ENCODE measurements at regions not wholly inside any gene's neighbourhood (a gene's known extent, or its start where the extent isn't known, plus 50 kb on each side); places are given as distances from the start of the nearest gene placed in this dataset.

GRCh38 chr2:35858216-35858615 is 497.4 kb upstream of the CRIM1 start:
- Histone ChIP-seq H3K27me3 (replicated peaks in 2 of 5; ENCODE audit: control insufficient read depth in 4 of 5, insufficient read depth in 5 of 5, low read length in 4 of 5) (peaks cover 0 to 3% (median 0%) of the 10 kb centered on the region in 5 experiments), H3K4me3 (ENCODE audit: control insufficient read depth in 1 of 7, extremely low read depth in 1 of 7, insufficient read depth in 4 of 7, low read depth in 2 of 7, low read length in 6 of 7) (no peak overlapping the region), H3K27ac (ENCODE audit: insufficient read depth in 1 of 2, low read depth in 1 of 2, low read length in 2 of 2, poor library complexity in 1 of 2, severe bottlenecking in 2 of 2) (no peak overlapping the region), H3K9me3 (ENCODE audit: control extremely low read depth in 1 of 5, control insufficient read depth in 4 of 5, insufficient read depth in 2 of 5, low read depth in 1 of 5, low read length in 4 of 5) (no peaks in the 10 kb centered on the region), H3K36me3 (ENCODE audit: control insufficient read depth in 4 of 4, insufficient read depth in 4 of 4, low read length in 3 of 4) (no peaks in the 10 kb centered on the region), H3K4me1 (ENCODE audit: control extremely low read depth in 1 of 4, control insufficient read depth in 4 of 4, insufficient read depth in 4 of 4, low read length in 3 of 4) (no peaks in the 10 kb centered on the region)
- WGBS (ENCODE audit: insufficient coverage) = no CpG with 5 or more reads among the region's 1 CpG
- CTCF ChIA-PET = no interaction called here
- DNase-seq = no peak
- POLR2A ChIA-PET = no interaction called here

GRCh38 chr2:35857498-35857897 is 498.1 kb upstream of the CRIM1 start:
- Histone ChIP-seq H3K9me3 (ENCODE audit: control extremely low read depth in 1 of 5, control insufficient read depth in 4 of 5, insufficient read depth in 2 of 5, low read depth in 1 of 5, low read length in 4 of 5) (peaks cover 0 to 1% (median 0%) of the 10 kb centered on the region in 5 experiments), H3K4me3 (ENCODE audit: control insufficient read depth in 1 of 7, extremely low read depth in 1 of 7, insufficient read depth in 4 of 7, low read depth in 2 of 7, low read length in 6 of 7) (no peak overlapping the region), H3K27ac (ENCODE audit: insufficient read depth in 1 of 2, low read depth in 1 of 2, low read length in 2 of 2, poor library complexity in 1 of 2, severe bottlenecking in 2 of 2) (no peak overlapping the region), H3K36me3 (ENCODE audit: control insufficient read depth in 4 of 4, insufficient read depth in 4 of 4, low read length in 3 of 4) (no peaks in the 10 kb centered on the region), H3K4me1 (ENCODE audit: control extremely low read depth in 1 of 4, control insufficient read depth in 4 of 4, insufficient read depth in 4 of 4, low read length in 3 of 4) (no peaks in the 10 kb centered on the region), H3K27me3 (replicated peaks in 2 of 5; ENCODE audit: control insufficient read depth in 4 of 5, insufficient read depth in 5 of 5, low read length in 4 of 5) (peaks cover 0 to 3% (median 0%) of the 10 kb centered on the region in 5 experiments)
- ChIA-PET POLR2A (no interaction called here), CTCF (no interaction called here)
- 100% methylated on average over 1 of the region's 3 CpGs for WGBS (ENCODE audit: insufficient coverage)
- no peak for DNase-seq

GRCh38 chr2:35831385-35831784 is 524.2 kb upstream of the CRIM1 start:
- DNase-seq = no peak
- Histone ChIP-seq H3K4me3 (ENCODE audit: control insufficient read depth in 1 of 7, extremely low read depth in 1 of 7, insufficient read depth in 4 of 7, low read depth in 2 of 7, low read length in 6 of 7) (no peak overlapping the region), H3K27ac (ENCODE audit: insufficient read depth in 1 of 2, low read depth in 1 of 2, low read length in 2 of 2, poor library complexity in 1 of 2, severe bottlenecking in 2 of 2) (no peak overlapping the region), H3K27me3 (replicated peaks in 2 of 5; ENCODE audit: control insufficient read depth in 4 of 5, insufficient read depth in 5 of 5, low read length in 4 of 5) (no peaks in the 10 kb centered on the region), H3K36me3 (ENCODE audit: control insufficient read depth in 4 of 4, insufficient read depth in 4 of 4, low read length in 3 of 4) (no peaks in the 10 kb centered on the region), H3K9me3 (ENCODE audit: control extremely low read depth in 1 of 5, control insufficient read depth in 4 of 5, insufficient read depth in 2 of 5, low read depth in 1 of 5, low read length in 4 of 5) (peaks cover 0 to under 1% (median 0%) of the 10 kb centered on the region in 5 experiments), H3K4me1 (ENCODE audit: control extremely low read depth in 1 of 4, control insufficient read depth in 4 of 4, insufficient read depth in 4 of 4, low read length in 3 of 4) (no peaks in the 10 kb centered on the region)
- ChIA-PET POLR2A (no interaction called here), CTCF (no interaction called here)

- Histone ChIP-seq H3K36me3 (ENCODE audit: control insufficient read depth in 4 of 4, insufficient read depth in 4 of 4, low read length in 3 of 4) (no peaks in the 10 kb centered on the region), H3K4me1 (ENCODE audit: control extremely low read depth in 1 of 4, control insufficient read depth in 4 of 4, insufficient read depth in 4 of 4, low read length in 3 of 4) (no peaks in the 10 kb centered on the region), H3K27me3 (replicated peaks in 2 of 5; ENCODE audit: control insufficient read depth in 4 of 5, insufficient read depth in 5 of 5, low read length in 4 of 5) (no peaks in the 10 kb centered on the region), H3K4me3 (ENCODE audit: control insufficient read depth in 1 of 7, extremely low read depth in 1 of 7, insufficient read depth in 4 of 7, low read depth in 2 of 7, low read length in 6 of 7) (no peak overlapping the region), H3K9me3 (ENCODE audit: control extremely low read depth in 1 of 5, control insufficient read depth in 4 of 5, insufficient read depth in 2 of 5, low read depth in 1 of 5, low read length in 4 of 5) (peaks cover 0 to 1% (median 0%) of the 10 kb centered on the region in 5 experiments), H3K27ac (ENCODE audit: insufficient read depth in 1 of 2, low read depth in 1 of 2, low read length in 2 of 2, poor library complexity in 1 of 2, severe bottlenecking in 2 of 2) (no peak overlapping the region)
- ChIA-PET POLR2A (no interaction called here), CTCF (no interaction called here)
- DNase-seq = no peak
- no CpG with 5 or more reads among the region's 1 CpG for WGBS (ENCODE audit: insufficient coverage)
Observed at GRCh38 chr2:35830833-35831232, 524.7 kb upstream of the CRIM1 start.

- no peak for DNase-seq
- WGBS (ENCODE audit: insufficient coverage) = 100% methylated on average over 3 of the region's 5 CpGs
- ChIA-PET CTCF (no interaction called here), POLR2A (no interaction called here)
- H3K27ac ChIP-seq (ENCODE audit: insufficient read depth in 1 of 2, low read depth in 1 of 2, low read length in 2 of 2, poor library complexity in 1 of 2, severe bottlenecking in 2 of 2) = no peak overlapping the region
- no peaks in the 10 kb centered on the region for H3K27me3 ChIP-seq (replicated peaks in 2 of 5; ENCODE audit: control insufficient read depth in 4 of 5, insufficient read depth in 5 of 5, low read length in 4 of 5)
- H3K36me3 ChIP-seq (ENCODE audit: control insufficient read depth in 4 of 4, insufficient read depth in 4 of 4, low read length in 3 of 4) = no peaks in the 10 kb centered on the region
- peaks cover 0 to 1% (median 0%) of the 10 kb centered on the region in 5 experiments for H3K9me3 ChIP-seq (ENCODE audit: control extremely low read depth in 1 of 5, control insufficient read depth in 4 of 5, insufficient read depth in 2 of 5, low read depth in 1 of 5, low read length in 4 of 5)
- no peaks in the 10 kb centered on the region for H3K4me1 ChIP-seq (ENCODE audit: control extremely low read depth in 1 of 4, control insufficient read depth in 4 of 4, insufficient read depth in 4 of 4, low read length in 3 of 4)
- H3K4me3 ChIP-seq (ENCODE audit: control insufficient read depth in 1 of 7, extremely low read depth in 1 of 7, insufficient read depth in 4 of 7, low read depth in 2 of 7, low read length in 6 of 7) = no peak overlapping the region
Observed at GRCh38 chr2:35827086-35827485, 528.5 kb upstream of the CRIM1 start.

GRCh38 chr2:35822716-35823115 is 532.9 kb upstream of the CRIM1 start:
- ChIA-PET CTCF (no interaction called here), POLR2A (no interaction called here)
- Histone ChIP-seq H3K4me3 (ENCODE audit: control insufficient read depth in 1 of 7, extremely low read depth in 1 of 7, insufficient read depth in 4 of 7, low read depth in 2 of 7, low read length in 6 of 7) (no peak overlapping the region), H3K4me1 (ENCODE audit: control extremely low read depth in 1 of 4, control insufficient read depth in 4 of 4, insufficient read depth in 4 of 4, low read length in 3 of 4) (no peaks in the 10 kb centered on the region), H3K27ac (ENCODE audit: insufficient read depth in 1 of 2, low read depth in 1 of 2, low read length in 2 of 2, poor library complexity in 1 of 2, severe bottlenecking in 2 of 2) (no peak overlapping the region), H3K27me3 (replicated peaks in 2 of 5; ENCODE audit: control insufficient read depth in 4 of 5, insufficient read depth in 5 of 5, low read length in 4 of 5) (peaks cover 0 to 3% (median 0%) of the 10 kb centered on the region in 5 experiments), H3K9me3 (ENCODE audit: control extremely low read depth in 1 of 5, control insufficient read depth in 4 of 5, insufficient read depth in 2 of 5, low read depth in 1 of 5, low read length in 4 of 5) (peaks cover 0 to 1% (median 0%) of the 10 kb centered on the region in 5 experiments), H3K36me3 (ENCODE audit: control insufficient read depth in 4 of 4, insufficient read depth in 4 of 4, low read length in 3 of 4) (no peaks in the 10 kb centered on the region)
- no CpG with 5 or more reads among the region's 3 CpGs for WGBS (ENCODE audit: insufficient coverage)
- no peak for DNase-seq

GRCh38 chr2:35821675-35822074 is 533.9 kb upstream of the CRIM1 start:
- ChIA-PET POLR2A (no interaction called here), CTCF (interaction anchor here (1.3 kb wide), 1 partner anchor 12 kb away, joined by 3 read pairs; no protein-coding TSS in a partner anchor)
- no peak overlapping the region for H3K4me3 ChIP-seq (ENCODE audit: control insufficient read depth in 1 of 7, extremely low read depth in 1 of 7, insufficient read depth in 4 of 7, low read depth in 2 of 7, low read length in 6 of 7)
- no peak for DNase-seq
- WGBS (ENCODE audit: insufficient coverage) = 22% methylated on average over 2 of the region's 2 CpGs
- no peaks in the 10 kb centered on the region for H3K36me3 ChIP-seq (ENCODE audit: control insufficient read depth in 4 of 4, insufficient read depth in 4 of 4, low read length in 3 of 4)
- peaks cover 0 to 3% (median 0%) of the 10 kb centered on the region in 5 experiments for H3K27me3 ChIP-seq (replicated peaks in 2 of 5; ENCODE audit: control insufficient read depth in 4 of 5, insufficient read depth in 5 of 5, low read length in 4 of 5)
- H3K27ac ChIP-seq (ENCODE audit: insufficient read depth in 1 of 2, low read depth in 1 of 2, low read length in 2 of 2, poor library complexity in 1 of 2, severe bottlenecking in 2 of 2) = no peak overlapping the region
- H3K4me1 ChIP-seq (ENCODE audit: control extremely low read depth in 1 of 4, control insufficient read depth in 4 of 4, insufficient read depth in 4 of 4, low read length in 3 of 4) = no peaks in the 10 kb centered on the region
- peaks cover 0 to 1% (median 0%) of the 10 kb centered on the region in 5 experiments for H3K9me3 ChIP-seq (ENCODE audit: control extremely low read depth in 1 of 5, control insufficient read depth in 4 of 5, insufficient read depth in 2 of 5, low read depth in 1 of 5, low read length in 4 of 5)

Measured in common myeloid progenitor, CD34-positive (primary cell).